HG03025 (cell line): ENCODE measurements at regions not wholly inside any gene's neighbourhood (a gene's known extent, or its start where the extent isn't known, plus 50 kb on each side); places are given as distances from the start of the nearest gene placed in this dataset.
"Not testable (repeated sequence)": the region's sequence is repeated elsewhere in the genome, so short reads cannot be mapped to it uniquely, and the experiment has no call there.

Experiments
- ATAC-seq: cut with Tn5 transposase; IDR thresholded peaks from one replicate; pipeline ENCODE4 v1.9.1; 2021; ENCODE audit warnings: mild to moderate bottlenecking, moderate library complexity; ENCODE audit not compliant: unreplicated experiment, low FRiP score

- ATAC-seq: no peak
Measured at GRCh38 chr10:106395041-106395749, 769.3 kb downstream of the SORCS1 start.

GRCh38 chr10:106392778-106393177 is 771.7 kb downstream of the SORCS1 start:
- ATAC-seq: no peak

- ATAC-seq: no peak
Measured at GRCh38 chr10:106387063-106387462, 777.4 kb downstream of the SORCS1 start.

GRCh38 chr10:106384496-106384895 is 780.0 kb downstream of the SORCS1 start:
- no peak for ATAC-seq

GRCh38 chr10:106380706-106381105 is 783.8 kb downstream of the SORCS1 start:
- ATAC-seq: no peak

GRCh38 chr10:106378251-106378650 is 786.3 kb downstream of the SORCS1 start:
- ATAC-seq: no peak

GRCh38 chr10:106370751-106371150 is 793.8 kb downstream of the SORCS1 start:
- ATAC-seq: no peak

GRCh38 chr10:106360870-106361269 is 803.6 kb downstream of the SORCS1 start:
- ATAC-seq: no peak

- ATAC-seq: no peak
Measured at GRCh38 chr10:106355450-106355849, 809.1 kb downstream of the SORCS1 start.

- no peak for ATAC-seq
Measured at GRCh38 chr10:106348933-106349332, 815.6 kb downstream of the SORCS1 start.

GRCh38 chr10:106347547-106347946 is 817.0 kb downstream of the SORCS1 start:
- no peak for ATAC-seq

GRCh38 chr10:106343539-106343938 is 821.0 kb downstream of the SORCS1 start:
- not testable (repeated sequence) for ATAC-seq

GRCh38 chr10:106341356-106341755 is 823.1 kb downstream of the SORCS1 start:
- ATAC-seq: no peak

- no peak for ATAC-seq
Measured at GRCh38 chr10:106338486-106338885, 826.0 kb downstream of the SORCS1 start.

- ATAC-seq: no peak
Measured at GRCh38 chr10:106336874-106337273, 827.6 kb downstream of the SORCS1 start.

- ATAC-seq: no peak
Measured at GRCh38 chr10:106327747-106328146, 836.8 kb downstream of the SORCS1 start.

GRCh38 chr10:106320876-106321275 is 843.6 kb downstream of the SORCS1 start:
- no peak for ATAC-seq

GRCh38 chr10:106320078-106320477 is 844.4 kb downstream of the SORCS1 start:
- ATAC-seq: no peak

- ATAC-seq: no peak
Measured at GRCh38 chr10:106317554-106317953, 847.0 kb downstream of the SORCS1 start.

- ATAC-seq: no peak
Measured at GRCh38 chr10:106313041-106313440, 851.5 kb downstream of the SORCS1 start.

GRCh38 chr10:106312087-106312486 is 852.4 kb downstream of the SORCS1 start:
- no peak for ATAC-seq

GRCh38 chr10:106311590-106311989 is 852.9 kb downstream of the SORCS1 start:
- no peak for ATAC-seq

- ATAC-seq: no peak
Measured at GRCh38 chr10:106310596-106310995, 853.9 kb downstream of the SORCS1 start.
